ENCODE measurements at regions not wholly inside any gene's neighbourhood (a gene's known extent, or its start where the extent isn't known, plus 50 kb on each side); places are given as distances from the start of the nearest gene placed in this dataset.

GRCh38 chr15:59866642-59867041 lies 137.5 kb upstream of the FOXB1 start:
- no peak for TF ChIP-seq CEBPB (IDR thresholded peaks at IDR 0.05)
- no peak for TF ChIP-seq FOXM1 (IDR thresholded peaks at IDR 0.05; ENCODE audit: borderline replicate concordance, low read depth)
- TF ChIP-seq NFIC (IDR thresholded peaks at IDR 0.05) = no peak
- no peak for TF ChIP-seq CREB1 (IDR thresholded peaks at IDR 0.05; ENCODE audit: low read depth)
- TF ChIP-seq MAX (IDR thresholded peaks at IDR 0.05) = no peak
- TF ChIP-seq TEAD4 (IDR thresholded peaks at IDR 0.05) = no peak
- no peak for TF ChIP-seq TCF12 (IDR thresholded peaks at IDR 0.05; ENCODE audit: low read depth)
- TF ChIP-seq EP300 (IDR thresholded peaks at IDR 0.05; ENCODE audit: borderline replicate concordance) = no peak
- no peak for TF ChIP-seq RAD21 (IDR thresholded peaks at IDR 0.05; ENCODE audit: low read depth)

Data from Ishikawa (cell line).